T-cell (primary cell): ENCODE measurements at regions not wholly inside any gene's neighbourhood (a gene's known extent, or its start where the extent isn't known, plus 50 kb on each side); places are given as distances from the start of the nearest gene placed in this dataset.

Source experiments
- ATAC-seq, 4 experiments: fragments of 200-7000 bp in 3 of 4; fragments of 150-1000 bp in 1 of 4; cut with Tn5 transposase; replicated peaks in 1 of 4; 1 replicate in 3 of 4; 2 replicates in 1 of 4; pipeline ENCODE4 v1.10.0; 2021; ENCODE audit warnings: moderate library complexity in 3 of 4, mild to moderate bottlenecking in 2 of 4, moderate number of reproducible peaks in 1 of 4
- CTCF ChIA-PET, 2 donors: fragments of 300-600 bp; sonication (Branson Sonifier 250); formaldehyde crosslinking; loops; one replicate each; lab custom pipeline; 2022; ENCODE audit warnings: antibody characterized with exemption in 2 of 2; lab: Charles Lee
- POLR2A ChIA-PET, 2 donors: fragments of 300-600 bp; sonication (Branson Sonifier 250); formaldehyde crosslinking; loops; one replicate each; lab custom pipeline; 2022; ENCODE audit warnings: antibody characterized with exemption in 2 of 2; lab: Charles Lee
- DNase-seq, 35 experiments: peaks; one replicate each; pipeline versions ENCODE4 v3.0.0 to v3.0.0-alpha.2; 2013 to 2023
- H3K27ac ChIP-seq: one replicate; pipeline ENCODE4 v1.5.1; 2013; ENCODE audit warnings: low read length
- H3K27me3 ChIP-seq, 2 experiments: replicated peaks in 1 of 2; 1 replicate in 1 of 2; 2 replicates in 1 of 2; pipeline versions ENCODE4 v1.6.1 to v1.7.0; 2013; ENCODE audit warnings: low read length in 1 of 2, mixed read lengths in 1 of 2; ENCODE audit not compliant: control insufficient read depth in 2 of 2, insufficient read depth in 2 of 2; ENCODE audit errors: extremely low read depth in 1 of 2
- H3K36me3 ChIP-seq, 2 donors: 1 replicate in 1 of 2; 2 replicates in 1 of 2; pipeline versions ENCODE4 v1.6.1 to v1.7.0; 2013; ENCODE audit warnings: low read length in 1 of 2; ENCODE audit not compliant: control insufficient read depth in 2 of 2, insufficient read depth in 1 of 2; ENCODE audit errors: extremely low read depth in 1 of 2
- H3K4me1 ChIP-seq, 2 experiments: 1 replicate in 1 of 2; 2 replicates in 1 of 2; pipeline versions ENCODE4 v1.6.1 to v1.7.0; 2013; ENCODE audit warnings: low read length in 2 of 2, mixed read lengths in 1 of 2; ENCODE audit not compliant: insufficient read depth in 2 of 2, control insufficient read depth in 1 of 2; ENCODE audit errors: extremely low read depth in 1 of 2
- H3K4me3 ChIP-seq, 2 donors: 1 replicate in 1 of 2; 2 replicates in 1 of 2; pipeline versions ENCODE4 v1.5.1 to v1.7.0; 2013; ENCODE audit warnings: mild to moderate bottlenecking in 2 of 2, low read length in 1 of 2, moderate library complexity in 1 of 2; ENCODE audit not compliant: control insufficient read depth in 1 of 2; ENCODE audit errors: extremely low read depth in 1 of 2
- H3K9me3 ChIP-seq: 2 replicates; pipeline ENCODE4 v1.7.0; 2013
- H3K27ac Mint-ChIP-seq, 2 donors: one replicate each; pipeline ENCODE4 v1.8.0; 2020 to 2021; ENCODE audit warnings: mild to moderate bottlenecking in 2 of 2, mixed read lengths in 2 of 2
- H3K27me3 Mint-ChIP-seq, 2 donors: one replicate each; pipeline ENCODE4 v1.8.0; 2021 to 2022; ENCODE audit warnings: mixed read lengths in 2 of 2
- H3K36me3 Mint-ChIP-seq: one replicate; pipeline ENCODE4 v1.8.0; 2021; ENCODE audit warnings: mixed read lengths
- H3K4me1 Mint-ChIP-seq, 3 donors: one replicate each; pipeline ENCODE4 v1.8.0; 2020 to 2022; ENCODE audit warnings: mixed read lengths in 3 of 3, mild to moderate bottlenecking in 1 of 3
- H3K4me3 Mint-ChIP-seq, 3 donors: one replicate each; pipeline ENCODE4 v1.8.0; 2020 to 2022; ENCODE audit warnings: mild to moderate bottlenecking in 3 of 3, mixed read lengths in 3 of 3, moderate library complexity in 3 of 3
- H3K9me3 Mint-ChIP-seq, 3 donors: one replicate each; pipeline ENCODE4 v1.8.0; 2020 to 2022; ENCODE audit warnings: mixed read lengths in 3 of 3
- WGBS: methylation state at CpG from one replicate; pipeline ENCODE4 v1.1.5; 2013; ENCODE audit warnings: missing lambda C conversion rate; ENCODE audit not compliant: insufficient coverage; 5-methylcytosine and 5-hydroxymethylcytosine counted together

- no peak for ATAC-seq
- Histone ChIP-seq H3K4me1 (peaks cover 0 to 1% of the 10 kb centered on the region in 2 experiments), H3K27me3 (peaks cover 0 to 8% of the 10 kb centered on the region in 2 experiments), H3K36me3 (no peaks in the 10 kb centered on the region), H3K4me3 (no peak overlapping the region), H3K9me3 (no peaks in the 10 kb centered on the region), H3K27ac (no peak overlapping the region)
- Mint-ChIP-seq H3K4me3 (no peak overlapping the region), H3K27ac (no peak overlapping the region), H3K9me3 (no peaks in the 10 kb centered on the region), H3K36me3 (no peaks in the 10 kb centered on the region), H3K4me1 (peaks cover 5 to 6% (median 5%) of the 10 kb centered on the region in 3 donors), H3K27me3 (peaks cover 3 to 12% of the 10 kb centered on the region in 2 donors)
- CTCF ChIA-PET: no interaction called here
- POLR2A ChIA-PET: no interaction called here
- 85% methylated on average over 5 of the region's 9 CpGs for WGBS
- DNase-seq: no peak
Observed at GRCh38 chr7:16970732-16971482, 89.1 kb upstream of the AGR3 start.

GRCh38 chr7:16975712-16976111 lies 93.9 kb upstream of the AGR3 start:
- 25% methylated on average over 1 of the region's 1 CpG for WGBS
- POLR2A ChIA-PET: no interaction called here
- H3K4me3 Mint-ChIP-seq: no peak overlapping the region

GRCh38 chr7:16978358-16979244 lies 96.8 kb upstream of the AGR3 start:
- H3K4me1 ChIP-seq: peaks cover 0 to 4% of the 10 kb centered on the region in 2 experiments
- WGBS: no CpG with 5 or more reads among the region's 1 CpG
- no peak overlapping the region for H3K27ac Mint-ChIP-seq
- H3K4me3 Mint-ChIP-seq: no peak overlapping the region
- H3K36me3 ChIP-seq: no peaks in the 10 kb centered on the region
- ATAC-seq (no peak), DNase-seq (no peak)
- H3K27ac ChIP-seq: no peak overlapping the region
- H3K9me3 Mint-ChIP-seq: no peaks in the 10 kb centered on the region
- CTCF ChIA-PET: interaction anchor here in 1 of 2 donors (0.8 to 1.5 kb wide), 2 partner anchors 9 to 58 kb away, joined by 3 read pairs; no protein-coding TSS in a partner anchor
- no peaks in the 10 kb centered on the region for H3K36me3 Mint-ChIP-seq
- H3K27me3 ChIP-seq: no peaks in the 10 kb centered on the region
- H3K4me1 Mint-ChIP-seq: peaks cover 11 to 14% (median 13%) of the 10 kb centered on the region in 3 donors
- H3K27me3 Mint-ChIP-seq: peaks cover 4 to 6% of the 10 kb centered on the region in 2 donors
- no peaks in the 10 kb centered on the region for H3K9me3 ChIP-seq
- POLR2A ChIA-PET: no interaction called here
- no peak overlapping the region for H3K4me3 ChIP-seq

More at GRCh38 chr7:16975712-16976111, 93.9 kb upstream of the AGR3 start:
- no peak overlapping the region for H3K4me3 ChIP-seq
- ATAC-seq: peak in 1 of 4 experiments; percentile 31
- Mint-ChIP-seq H3K4me1 (peaks cover 7 to 8% (median 7%) of the 10 kb centered on the region in 3 donors), H3K9me3 (no peaks in the 10 kb centered on the region), H3K27ac (no peak overlapping the region), H3K27me3 (peaks cover 4 to 6% of the 10 kb centered on the region in 2 donors), H3K36me3 (no peaks in the 10 kb centered on the region)
- no peaks in the 10 kb centered on the region for H3K36me3 ChIP-seq
- CTCF ChIA-PET: no interaction called here
- DNase-seq: no peak
- H3K9me3 ChIP-seq: no peaks in the 10 kb centered on the region
- H3K27me3 ChIP-seq: peaks cover 0 to 4% of the 10 kb centered on the region in 2 experiments
- H3K27ac ChIP-seq: no peak overlapping the region
- H3K4me1 ChIP-seq: peaks cover 0 to 4% of the 10 kb centered on the region in 2 experiments

GRCh38 chr7:16980539-16980938 lies 98.8 kb upstream of the AGR3 start:
- peaks cover 4 to 6% of the 10 kb centered on the region in 2 donors for H3K27me3 Mint-ChIP-seq
- POLR2A ChIA-PET: no interaction called here
- CTCF ChIA-PET: no interaction called here
- no peak overlapping the region for H3K27ac ChIP-seq
- H3K4me1 Mint-ChIP-seq: peaks cover 9 to 12% (median 11%) of the 10 kb centered on the region in 3 donors
- no peaks in the 10 kb centered on the region for H3K36me3 Mint-ChIP-seq
- DNase-seq (no peak), ATAC-seq (no peak)
- no peak overlapping the region for H3K27ac Mint-ChIP-seq
- no peaks in the 10 kb centered on the region for H3K36me3 ChIP-seq
- 100% methylated on average over 1 of the region's 4 CpGs for WGBS
- H3K4me1 ChIP-seq: peaks cover 0 to 4% of the 10 kb centered on the region in 2 experiments
- H3K27me3 ChIP-seq: no peaks in the 10 kb centered on the region
- no peaks in the 10 kb centered on the region for H3K9me3 ChIP-seq
- H3K9me3 Mint-ChIP-seq: no peaks in the 10 kb centered on the region
- H3K4me3 Mint-ChIP-seq: no peak overlapping the region
- H3K4me3 ChIP-seq: no peak overlapping the region

GRCh38 chr7:16982640-16983350 lies 101.0 kb upstream of the AGR3 start:
- Histone ChIP-seq H3K36me3 (no peaks in the 10 kb centered on the region), H3K4me3 (no peak overlapping the region), H3K27ac (no peak overlapping the region), H3K9me3 (no peaks in the 10 kb centered on the region), H3K27me3 (peaks cover 0 to 3% of the 10 kb centered on the region in 2 experiments), H3K4me1 (no peaks in the 10 kb centered on the region)
- WGBS: no CpG with 5 or more reads among the region's 3 CpGs
- CTCF ChIA-PET: interaction anchor here (0.5 to 1.7 kb wide), 37 partner anchors 10 to 896 kb away, joined by 3 to 13 read pairs (median 4); partner anchors contain the start of gene AHR (in 1 of the 2)
- peak overlapping the region in 1 of 2 donors; percentile 65 for H3K27ac Mint-ChIP-seq
- H3K27me3 Mint-ChIP-seq: peaks cover 4 to 6% of the 10 kb centered on the region in 2 donors
- DNase-seq (peak in 18 of 35 experiments; percentile 1 to 61 (median 4)), ATAC-seq (peak in 2 of 4 experiments; percentile 49 to 51)
- no peaks in the 10 kb centered on the region for H3K9me3 Mint-ChIP-seq
- POLR2A ChIA-PET: interaction anchor here in 1 of 2 donors (0.6 to 0.7 kb wide), 2 partner anchors 315 to 418 kb away, joined by 3 read pairs; no protein-coding TSS in a partner anchor
- H3K4me1 Mint-ChIP-seq: peaks cover 3 to 7% (median 6%) of the 10 kb centered on the region in 3 donors
- H3K36me3 Mint-ChIP-seq: no peaks in the 10 kb centered on the region
- no peak overlapping the region for H3K4me3 Mint-ChIP-seq
